Activated naive CD4-positive, alpha-beta T cell treated with anti-CD3 and anti-CD28 coated beads, Interleukin-2, amount 10 ng/mL, durations not matched to agents 7 days and 5 days (primary cell): ENCODE measurements at regions not wholly inside any gene's neighbourhood (a gene's known extent, or its start where the extent isn't known, plus 50 kb on each side); places are given as distances from the start of the nearest gene placed in this dataset.

Source experiments
- CTCF ChIA-PET: fragments of 350-600 bp; sonication (Branson Sonifier 250); formaldehyde crosslinking; loops from one replicate; lab custom pipeline; 2021; ENCODE audit warnings: antibody characterized with exemption; lab: Charles Lee
- DNase-seq: peaks from one replicate; pipeline ENCODE4 v3.0.0-alpha.2; 2020
- H3K27ac Mint-ChIP-seq: one replicate; pipeline ENCODE4 v1.8.0; 2021; ENCODE audit warnings: mild to moderate bottlenecking, moderate library complexity, mixed read lengths
- H3K27me3 Mint-ChIP-seq: one replicate; pipeline ENCODE4 v1.8.0; 2021; ENCODE audit warnings: mild to moderate bottlenecking, mixed read lengths
- H3K36me3 Mint-ChIP-seq: one replicate; pipeline ENCODE4 v1.8.0; 2021; ENCODE audit warnings: mixed read lengths
- H3K4me1 Mint-ChIP-seq: one replicate; pipeline ENCODE4 v1.8.0; 2021; ENCODE audit warnings: mixed read lengths
- H3K4me3 Mint-ChIP-seq: one replicate; pipeline ENCODE4 v1.8.0; 2021; ENCODE audit warnings: mild to moderate bottlenecking, moderate library complexity, mixed read lengths
- H3K9me3 Mint-ChIP-seq: one replicate; pipeline ENCODE4 v1.8.0; 2021; ENCODE audit warnings: mixed read lengths

DNA sequence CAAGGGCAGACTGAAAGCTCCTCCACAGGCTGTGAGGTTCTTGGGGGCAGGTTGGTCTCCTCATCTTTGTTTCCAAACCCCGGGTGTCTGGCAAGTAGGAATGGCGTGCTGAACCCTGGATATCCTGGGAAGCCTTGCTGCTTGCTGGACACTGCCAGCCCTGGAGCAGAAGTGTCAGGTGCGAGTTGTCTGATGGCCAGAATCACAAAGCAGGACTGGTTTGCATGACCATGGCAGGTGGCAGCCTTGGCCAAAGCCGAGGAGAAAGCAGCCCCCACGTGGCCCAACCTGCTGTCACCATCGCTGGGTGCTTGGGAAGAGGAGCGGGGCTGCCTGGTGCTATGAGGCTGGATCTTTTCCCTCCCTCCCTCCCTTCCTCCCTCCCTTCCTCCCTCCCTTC, 309.5 kb upstream of the HS6ST1 start:
- Mint-ChIP-seq H3K4me3 (no peak overlapping the region), H3K9me3 (no peaks in the 10 kb centered on the region), H3K27me3 (peaks cover 33% of the 10 kb centered on the region), H3K27ac (no peak overlapping the region), H3K36me3 (no peaks in the 10 kb centered on the region), H3K4me1 (peaks cover 12% of the 10 kb centered on the region)
- DNase-seq = no peak
- CTCF ChIA-PET = no interaction called here

DNA sequence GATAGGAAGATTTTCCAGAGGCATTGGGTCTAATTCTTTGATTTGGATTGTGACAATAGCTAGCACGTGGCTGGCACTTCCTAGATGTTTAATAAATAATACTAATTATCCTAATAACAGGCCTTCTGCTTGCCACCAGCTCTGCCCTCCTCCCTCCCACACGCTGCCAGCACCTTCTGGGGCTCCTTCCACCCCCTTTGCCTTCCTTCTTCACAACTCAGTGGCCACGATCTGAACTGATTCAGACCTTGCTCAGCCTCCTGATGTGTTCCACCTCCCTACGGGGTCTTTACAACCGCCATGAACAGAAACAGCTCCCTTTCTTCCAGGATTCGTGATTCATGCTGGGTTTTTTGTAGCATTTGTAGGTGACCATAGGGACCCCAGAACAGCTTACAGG, 310.3 kb upstream of the HS6ST1 start:
- Mint-ChIP-seq H3K36me3 (no peaks in the 10 kb centered on the region), H3K27ac (no peak overlapping the region), H3K9me3 (no peaks in the 10 kb centered on the region), H3K4me3 (no peak overlapping the region), H3K27me3 (peaks cover 32% of the 10 kb centered on the region), H3K4me1 (peaks cover 6% of the 10 kb centered on the region)
- DNase-seq = no peak
- CTCF ChIA-PET = no interaction called here

DNA sequence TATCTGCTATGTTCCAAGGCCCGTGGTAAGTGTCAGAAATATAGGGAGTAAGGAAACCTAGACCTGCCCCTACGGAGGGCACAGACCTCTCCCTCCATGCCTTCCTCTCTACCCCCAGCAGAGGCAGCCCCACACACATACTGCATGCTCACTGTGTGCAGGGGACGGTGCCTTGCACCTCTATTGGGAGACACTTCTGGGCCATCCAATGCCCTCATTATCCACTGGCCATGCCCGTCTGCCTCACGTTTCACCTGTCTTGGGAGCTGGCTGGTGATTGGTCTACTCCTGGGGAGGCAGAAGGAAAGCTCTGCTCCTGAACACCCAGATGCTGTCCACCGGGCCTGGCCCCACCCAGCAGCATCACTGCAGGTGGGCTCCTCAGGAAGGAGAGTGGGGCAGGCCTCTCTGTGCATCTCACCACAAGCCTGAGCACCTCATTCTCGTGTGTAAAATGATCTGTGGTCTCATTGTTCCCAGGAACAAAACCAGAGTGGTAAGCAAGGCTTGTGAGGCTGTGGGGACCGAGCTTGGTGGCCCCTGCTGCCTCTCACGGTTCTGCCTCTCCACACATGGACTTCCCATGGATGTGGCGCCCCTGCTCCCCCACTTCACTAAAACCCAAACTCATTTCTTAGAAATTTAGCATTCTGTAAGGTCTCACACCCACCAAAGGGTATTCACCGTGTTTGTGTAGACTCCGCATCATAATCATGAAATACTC, 312.5 kb upstream of the HS6ST1 start:
- Mint-ChIP-seq H3K4me3 (no peak overlapping the region), H3K4me1 (no peaks in the 10 kb centered on the region), H3K9me3 (no peaks in the 10 kb centered on the region), H3K36me3 (no peaks in the 10 kb centered on the region), H3K27me3 (peaks cover 17% of the 10 kb centered on the region), H3K27ac (no peak overlapping the region)
- DNase-seq = no peak
- CTCF ChIA-PET = no interaction called here

DNA sequence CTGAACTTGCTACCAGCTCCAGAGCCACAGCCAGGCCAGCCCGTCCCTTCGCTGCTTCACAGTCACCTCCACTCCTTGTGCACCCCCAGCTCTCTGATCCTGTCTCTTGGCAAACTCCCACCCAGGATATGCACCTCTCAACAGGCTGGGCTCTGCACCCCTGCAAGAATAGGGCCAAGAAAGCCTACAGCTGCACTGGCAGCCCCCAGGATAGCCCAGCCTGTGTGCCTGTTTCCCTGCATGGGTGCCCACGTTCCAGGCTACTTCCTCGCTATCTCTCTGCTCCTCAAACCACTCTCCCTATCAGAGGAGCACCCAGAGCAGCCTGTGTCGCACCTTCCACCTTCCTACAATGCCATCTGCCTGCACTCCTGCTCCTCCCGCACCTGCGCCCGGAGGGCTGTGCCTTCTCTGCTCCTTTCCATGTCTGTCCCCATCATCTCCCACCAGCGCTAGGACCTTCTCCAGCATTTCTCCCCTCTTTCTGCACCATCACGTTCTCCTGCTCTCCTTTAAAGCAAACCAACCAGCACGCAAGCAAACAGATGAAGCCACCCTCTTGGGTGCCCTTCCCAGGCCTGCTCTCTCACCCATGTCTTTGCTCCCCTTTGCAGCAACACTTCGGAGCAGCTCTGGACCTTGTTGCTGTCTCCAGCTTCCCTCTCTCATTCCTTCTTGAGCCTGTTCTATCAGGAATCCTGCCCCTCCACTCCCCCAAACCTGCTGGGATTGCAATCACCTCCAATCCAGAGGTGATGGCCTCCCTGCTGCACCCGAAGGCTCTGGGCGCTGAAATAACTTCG, 313.2 kb upstream of the HS6ST1 start:
- DNase-seq = no peak
- no peak overlapping the region for H3K4me3 Mint-ChIP-seq
- no peak overlapping the region for H3K27ac Mint-ChIP-seq
- H3K9me3 Mint-ChIP-seq = no peaks in the 10 kb centered on the region
- CTCF ChIA-PET = no interaction called here
- no peaks in the 10 kb centered on the region for H3K36me3 Mint-ChIP-seq
- H3K4me1 Mint-ChIP-seq = no peaks in the 10 kb centered on the region
- peaks cover 13% of the 10 kb centered on the region for H3K27me3 Mint-ChIP-seq

DNA sequence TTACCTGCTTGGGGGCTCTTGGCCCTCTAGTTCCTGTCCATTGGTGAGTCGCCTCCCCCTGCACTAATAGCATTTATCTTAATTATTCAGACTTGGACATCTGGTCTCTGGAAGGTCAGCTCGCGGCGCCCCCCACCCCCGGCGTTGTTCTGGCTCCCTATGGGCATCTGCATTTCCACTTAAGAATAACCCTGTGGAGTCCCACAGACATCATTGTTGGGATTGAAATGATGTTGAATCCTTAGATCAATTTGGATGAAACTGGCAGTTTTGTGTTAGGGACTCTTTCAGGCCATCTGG, 313.8 kb upstream of the HS6ST1 start:
- Mint-ChIP-seq H3K9me3 (no peaks in the 10 kb centered on the region), H3K4me1 (no peaks in the 10 kb centered on the region), H3K4me3 (no peak overlapping the region), H3K36me3 (no peaks in the 10 kb centered on the region), H3K27ac (no peak overlapping the region), H3K27me3 (peaks cover 13% of the 10 kb centered on the region)
- CTCF ChIA-PET = no interaction called here
- no peak for DNase-seq

DNA sequence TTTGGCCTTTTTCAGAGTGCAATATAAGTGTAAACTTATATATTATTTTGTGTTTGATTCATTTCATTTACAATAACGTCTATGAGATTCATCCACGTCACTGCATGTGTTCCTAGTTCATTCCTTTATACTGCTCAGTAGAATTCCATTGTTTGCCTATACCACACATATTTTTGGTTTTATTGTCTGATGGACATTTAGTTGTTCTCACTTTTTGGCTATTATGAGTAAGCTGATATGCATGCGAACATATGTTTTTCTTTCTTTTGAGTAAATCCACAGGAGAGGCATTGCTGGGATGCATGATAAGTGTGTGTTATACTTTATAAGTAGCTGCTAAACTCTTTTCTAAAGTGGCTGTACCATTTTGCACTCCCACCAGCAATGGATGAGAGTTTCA, 314.8 kb upstream of the HS6ST1 start:
- Mint-ChIP-seq H3K27ac (no peak overlapping the region), H3K4me3 (no peak overlapping the region), H3K27me3 (peaks cover 13% of the 10 kb centered on the region), H3K4me1 (no peaks in the 10 kb centered on the region), H3K9me3 (no peaks in the 10 kb centered on the region), H3K36me3 (no peaks in the 10 kb centered on the region)
- DNase-seq = no peak
- CTCF ChIA-PET = no interaction called here

DNA sequence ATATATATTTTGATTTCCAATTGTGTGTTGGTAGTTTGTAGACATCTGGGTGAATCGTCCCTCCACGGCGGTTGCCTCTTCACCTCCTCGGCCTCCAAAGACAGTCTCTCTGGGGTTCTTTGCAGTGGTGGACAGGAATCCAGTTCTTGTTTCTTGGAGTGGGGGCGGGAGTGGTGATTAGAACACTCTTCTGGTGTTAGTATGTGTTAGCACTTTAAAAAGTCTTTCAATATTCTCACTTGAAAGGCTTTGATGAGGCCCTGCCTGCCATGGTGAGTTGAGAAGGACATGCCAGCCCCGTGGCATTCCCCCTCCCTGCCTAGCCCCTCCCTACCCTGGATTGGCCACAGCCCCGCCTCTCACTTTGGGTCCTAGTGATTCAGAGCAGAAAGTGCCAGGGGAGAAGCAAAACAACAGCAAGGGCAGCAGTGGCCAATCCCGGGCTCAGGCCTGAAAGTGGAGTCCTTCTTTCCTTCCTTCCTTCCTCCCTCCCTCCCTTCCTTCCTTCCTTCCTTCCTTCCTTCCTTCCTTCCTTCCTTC, 316.8 kb upstream of the HS6ST1 start:
- H3K4me3 Mint-ChIP-seq = no peak overlapping the region
- no peaks in the 10 kb centered on the region for H3K36me3 Mint-ChIP-seq
- DNase-seq = no peak
- CTCF ChIA-PET = no interaction called here
- no peaks in the 10 kb centered on the region for H3K4me1 Mint-ChIP-seq
- H3K9me3 Mint-ChIP-seq = no peaks in the 10 kb centered on the region
- H3K27me3 Mint-ChIP-seq = peaks cover 9% of the 10 kb centered on the region
- H3K27ac Mint-ChIP-seq = no peak overlapping the region

DNA sequence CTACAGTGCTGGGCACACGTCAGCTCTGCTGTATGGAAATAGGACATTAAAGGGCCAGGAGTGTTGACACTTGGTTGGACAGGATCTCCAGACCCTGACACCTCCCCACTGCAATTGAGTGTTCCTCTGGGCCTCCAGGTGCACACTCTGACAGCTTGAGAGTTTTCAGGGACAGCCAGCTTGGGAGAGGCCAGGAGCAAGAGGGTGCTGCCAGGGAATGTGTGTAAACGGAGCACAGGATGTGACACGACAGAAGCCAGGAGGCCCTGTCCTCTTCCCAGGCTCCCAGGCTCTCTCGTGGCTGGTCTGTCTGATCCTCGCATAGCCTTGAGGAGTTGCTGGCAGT, 318.1 kb upstream of the HS6ST1 start:
- CTCF ChIA-PET = no interaction called here
- H3K4me3 Mint-ChIP-seq = no peak overlapping the region
- H3K9me3 Mint-ChIP-seq = no peaks in the 10 kb centered on the region
- DNase-seq = no peak
- no peaks in the 10 kb centered on the region for H3K4me1 Mint-ChIP-seq
- peaks cover 17% of the 10 kb centered on the region for H3K27me3 Mint-ChIP-seq
- H3K27ac Mint-ChIP-seq = no peak overlapping the region
- no peaks in the 10 kb centered on the region for H3K36me3 Mint-ChIP-seq

DNA sequence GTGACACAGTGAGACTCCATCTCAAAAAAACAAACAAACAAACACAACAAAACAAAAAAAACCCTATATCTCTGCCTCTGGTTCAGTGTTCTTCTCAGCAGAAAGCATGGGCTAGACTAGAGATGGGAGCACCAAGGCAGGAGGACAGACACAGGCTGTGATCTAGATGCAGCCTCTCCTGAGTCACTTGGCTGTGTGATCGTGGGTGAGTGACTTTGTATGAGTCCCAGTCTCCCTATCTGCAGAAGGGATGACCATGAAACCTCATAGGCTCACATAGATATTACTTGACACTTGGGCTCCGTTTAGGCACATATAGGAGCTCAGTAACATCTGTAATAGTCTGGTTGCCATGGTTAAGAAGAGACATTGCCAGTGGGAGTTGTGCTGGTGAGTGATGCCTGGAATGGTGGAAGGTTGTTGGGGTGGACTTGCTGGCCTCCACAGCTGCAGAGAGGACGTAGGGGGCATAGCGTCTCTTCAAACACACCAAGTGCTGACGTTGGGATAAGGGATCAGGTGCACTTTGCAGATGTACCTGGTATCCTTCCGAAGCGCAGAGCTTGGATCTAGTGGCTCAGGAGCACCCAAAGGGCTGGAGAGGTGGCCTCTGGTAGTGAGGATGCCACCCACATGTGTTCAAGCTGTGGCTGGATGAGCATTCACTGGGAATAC, 318.9 kb upstream of the HS6ST1 start:
- CTCF ChIA-PET = no interaction called here
- DNase-seq = no peak
- Mint-ChIP-seq H3K27me3 (peaks cover 12% of the 10 kb centered on the region), H3K27ac (no peak overlapping the region), H3K4me1 (no peaks in the 10 kb centered on the region), H3K36me3 (no peaks in the 10 kb centered on the region), H3K9me3 (no peaks in the 10 kb centered on the region), H3K4me3 (no peak overlapping the region)

DNA sequence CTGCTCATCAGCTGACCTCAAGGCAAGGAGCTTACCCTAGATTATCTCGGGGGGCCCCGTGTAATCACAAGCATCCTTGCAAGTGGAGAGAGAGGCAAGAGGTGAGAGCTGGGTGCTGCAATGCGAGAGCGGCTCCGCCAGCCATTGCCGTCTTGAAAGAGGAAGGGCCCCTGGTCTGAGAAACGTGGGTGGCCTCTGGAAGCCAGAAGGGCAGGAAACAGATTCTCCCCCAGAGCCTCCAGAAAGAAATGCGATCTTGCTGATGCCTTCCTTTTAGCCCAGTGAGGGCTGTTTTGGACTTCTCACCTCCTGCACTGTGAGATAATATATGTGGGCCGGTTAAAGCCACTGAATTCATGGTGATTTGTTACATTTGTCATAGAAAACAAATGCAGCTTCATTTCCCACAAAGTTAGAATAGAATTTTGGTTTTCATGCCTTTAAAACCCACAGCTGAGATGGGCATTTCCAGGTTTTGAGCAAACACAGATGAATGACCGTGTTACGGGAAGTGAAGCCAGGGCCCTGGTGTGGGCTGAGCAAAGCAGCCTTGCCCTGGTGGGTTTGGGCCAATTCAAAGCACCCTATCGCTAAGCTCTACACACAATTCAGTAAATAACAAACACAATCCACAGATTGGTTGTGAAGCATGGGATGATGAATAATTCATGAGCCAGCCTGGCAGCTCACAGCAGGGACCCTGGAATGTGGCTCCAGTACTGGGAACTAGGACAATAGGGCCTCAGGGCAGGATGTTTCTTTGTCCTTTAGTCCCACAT, 319.9 kb upstream of the HS6ST1 start:
- Mint-ChIP-seq H3K27me3 (peaks cover 12% of the 10 kb centered on the region), H3K4me3 (no peak overlapping the region), H3K9me3 (no peaks in the 10 kb centered on the region), H3K27ac (no peak overlapping the region), H3K4me1 (no peaks in the 10 kb centered on the region), H3K36me3 (no peaks in the 10 kb centered on the region)
- no peak for DNase-seq
- CTCF ChIA-PET = no interaction called here

DNA sequence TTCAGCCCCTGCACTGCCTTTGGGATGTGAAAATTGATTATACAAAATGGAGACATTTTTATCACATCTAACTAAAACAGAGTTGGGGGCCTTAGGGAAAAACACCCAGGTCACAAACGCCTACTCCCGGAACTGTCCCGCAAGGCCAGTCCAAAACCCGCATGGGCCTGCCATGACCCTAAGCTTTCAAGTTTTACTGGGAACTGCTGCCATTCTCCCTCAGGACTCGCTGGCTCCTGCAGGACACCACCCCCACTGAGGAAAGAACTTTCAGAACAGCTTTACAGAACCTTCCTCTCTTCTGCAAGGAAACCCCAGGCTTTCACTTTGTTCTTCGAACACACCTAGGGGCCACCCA, 320.4 kb upstream of the HS6ST1 start:
- Mint-ChIP-seq H3K36me3 (no peaks in the 10 kb centered on the region), H3K4me1 (no peaks in the 10 kb centered on the region), H3K27ac (no peak overlapping the region), H3K4me3 (no peak overlapping the region), H3K9me3 (no peaks in the 10 kb centered on the region), H3K27me3 (peaks cover 12% of the 10 kb centered on the region)
- no peak for DNase-seq
- CTCF ChIA-PET = no interaction called here

DNA sequence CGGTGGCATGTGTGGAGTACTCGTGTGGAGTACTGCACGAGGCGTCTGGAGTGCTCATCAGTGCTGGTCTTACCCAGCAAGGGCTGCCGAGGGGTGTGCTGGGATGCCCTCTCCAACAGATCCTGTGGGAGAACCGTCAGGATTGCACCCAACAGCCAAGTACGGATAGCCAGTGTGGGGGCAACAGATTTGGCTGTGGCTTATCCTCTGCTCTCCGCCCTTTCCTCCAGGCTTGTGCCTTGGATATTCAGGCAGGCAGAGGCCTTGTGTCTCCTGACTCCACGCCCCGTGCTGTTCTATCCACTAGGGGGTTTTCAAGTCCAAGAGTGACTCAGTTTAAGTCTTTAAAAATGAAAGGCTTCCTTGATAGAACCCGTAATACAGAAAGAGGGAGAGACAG, 321.0 kb upstream of the HS6ST1 start:
- CTCF ChIA-PET = no interaction called here
- H3K27ac Mint-ChIP-seq = no peak overlapping the region
- no peak for DNase-seq
- H3K9me3 Mint-ChIP-seq = no peaks in the 10 kb centered on the region
- H3K4me1 Mint-ChIP-seq = no peaks in the 10 kb centered on the region
- H3K36me3 Mint-ChIP-seq = no peaks in the 10 kb centered on the region
- peaks cover 12% of the 10 kb centered on the region for H3K27me3 Mint-ChIP-seq
- H3K4me3 Mint-ChIP-seq = no peak overlapping the region

DNA sequence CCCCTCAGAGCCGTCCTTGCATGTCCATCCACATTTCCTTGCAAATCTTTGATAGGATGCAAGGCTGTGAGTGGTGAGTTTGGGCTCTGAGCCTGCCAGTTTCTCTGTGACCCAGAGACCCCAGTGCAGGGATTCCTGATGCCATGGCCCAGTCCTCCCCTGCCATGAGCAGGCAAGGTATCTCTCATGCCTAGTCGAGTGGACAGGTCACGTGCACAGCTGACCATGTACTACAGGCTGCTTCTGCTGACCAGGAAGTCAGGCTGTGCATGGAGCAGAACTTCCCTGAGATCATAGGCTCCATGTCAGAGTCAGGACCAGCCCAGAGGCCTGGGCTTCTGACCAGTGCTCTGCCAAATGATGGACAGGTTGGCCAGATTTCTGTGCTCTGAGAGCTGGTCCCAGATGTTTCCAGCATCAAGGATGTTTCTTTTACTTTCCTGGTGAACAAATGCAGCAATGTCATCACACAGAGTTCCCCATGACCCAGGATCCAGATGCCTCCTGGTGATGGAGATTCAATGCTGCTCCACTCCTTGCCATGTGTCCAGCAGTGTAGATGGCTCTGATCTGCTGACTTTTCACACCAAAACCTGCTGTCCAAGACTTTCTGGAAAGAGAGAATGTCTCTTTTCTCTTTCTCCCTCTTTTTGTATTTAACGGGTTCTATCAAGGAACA, 321.6 kb upstream of the HS6ST1 start:
- Mint-ChIP-seq H3K4me1 (no peaks in the 10 kb centered on the region), H3K4me3 (no peak overlapping the region), H3K36me3 (no peaks in the 10 kb centered on the region), H3K27me3 (peaks cover 12% of the 10 kb centered on the region), H3K9me3 (no peaks in the 10 kb centered on the region), H3K27ac (no peak overlapping the region)
- DNase-seq = no peak
- CTCF ChIA-PET = no interaction called here

DNA sequence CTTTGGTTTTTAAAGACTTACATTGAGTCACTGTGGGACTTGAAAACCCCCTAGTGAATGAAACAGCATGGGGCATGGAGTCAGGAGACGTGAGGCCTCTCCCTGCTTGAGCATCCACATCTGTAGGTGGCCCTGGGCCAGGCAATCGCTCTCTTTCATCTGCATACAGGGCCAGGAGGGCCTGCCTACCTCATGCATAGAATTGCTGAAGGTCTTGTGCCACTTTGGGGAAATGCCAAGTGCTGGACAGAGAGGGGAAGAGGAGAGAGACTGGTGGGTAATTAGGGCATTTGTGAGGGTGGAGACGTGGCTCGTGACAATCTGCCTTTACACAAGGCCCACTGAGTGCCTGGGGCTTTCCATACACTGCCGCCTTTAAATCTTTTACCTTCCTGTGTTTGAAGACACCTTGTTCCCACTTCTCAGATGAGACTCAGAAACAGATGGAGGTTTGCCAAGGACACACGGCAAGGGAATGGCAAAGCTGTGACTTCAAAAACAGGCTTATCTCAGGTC, 322.2 kb upstream of the HS6ST1 start:
- CTCF ChIA-PET = no interaction called here
- Mint-ChIP-seq H3K27me3 (peaks cover 12% of the 10 kb centered on the region), H3K36me3 (no peaks in the 10 kb centered on the region), H3K4me1 (no peaks in the 10 kb centered on the region), H3K9me3 (no peaks in the 10 kb centered on the region), H3K4me3 (no peak overlapping the region), H3K27ac (no peak overlapping the region)
- DNase-seq = no peak
